HG03565 (cell line): ENCODE measurements at regions not wholly inside any gene's neighbourhood (a gene's known extent, or its start where the extent isn't known, plus 50 kb on each side); places are given as distances from the start of the nearest gene placed in this dataset.
"Not testable (repeated sequence)": the region's sequence is repeated elsewhere in the genome, so short reads cannot be mapped to it uniquely, and the experiment has no call there.

Source experiments
- ATAC-seq: cut with Tn5 transposase; IDR thresholded peaks from one replicate; pipeline ENCODE4 v1.9.1; 2021; ENCODE audit warnings: mild to moderate bottlenecking, moderate library complexity; ENCODE audit not compliant: unreplicated experiment

GRCh38 chr6:142016666-142017065, 116.1 kb upstream of the GJE1 start:
- not testable (repeated sequence) for ATAC-seq

- ATAC-seq: not testable (repeated sequence)
Observed at GRCh38 chr6:142015463-142015862, 117.3 kb upstream of the GJE1 start.

GRCh38 chr6:142015011-142015410, 117.7 kb upstream of the GJE1 start:
- ATAC-seq: no peak

GRCh38 chr6:142014515-142014914, 118.2 kb upstream of the GJE1 start:
- no peak for ATAC-seq

GRCh38 chr6:142013875-142014495, 118.7 kb upstream of the GJE1 start:
- ATAC-seq: no peak

- peak; percentile 94 for ATAC-seq
Observed at GRCh38 chr6:142013287-142013686, 119.4 kb upstream of the GJE1 start.

- no peak for ATAC-seq
Observed at GRCh38 chr6:142011775-142012174, 121.0 kb upstream of the GJE1 start.

GRCh38 chr6:142011156-142011555, 121.6 kb upstream of the GJE1 start:
- ATAC-seq: no peak

GRCh38 chr6:142009647-142010046, 123.1 kb upstream of the GJE1 start:
- no peak for ATAC-seq

GRCh38 chr6:142008781-142009180, 123.9 kb upstream of the GJE1 start:
- no peak for ATAC-seq

GRCh38 chr6:142008016-142008735, 124.5 kb upstream of the GJE1 start:
- no peak for ATAC-seq

- ATAC-seq: no peak
Observed at GRCh38 chr6:142005021-142005420, 127.7 kb upstream of the GJE1 start.

GRCh38 chr6:142002825-142003405, 129.8 kb upstream of the GJE1 start:
- no peak for ATAC-seq

GRCh38 chr6:141996823-141997222, 135.9 kb upstream of the GJE1 start:
- no peak for ATAC-seq

GRCh38 chr6:141992109-141992508, 140.6 kb upstream of the GJE1 start:
- no peak for ATAC-seq

- ATAC-seq: no peak
Observed at GRCh38 chr6:141990840-141991239, 141.9 kb upstream of the GJE1 start.

- ATAC-seq: no peak
Observed at GRCh38 chr6:141989706-141989959, 143.1 kb upstream of the GJE1 start.

GRCh38 chr6:141988954-141989705, 143.6 kb upstream of the GJE1 start:
- ATAC-seq: peak; percentile 85

GRCh38 chr6:141988327-141988726, 144.4 kb upstream of the GJE1 start:
- no peak for ATAC-seq

- no peak for ATAC-seq
Observed at GRCh38 chr6:141986457-141986856, 146.3 kb upstream of the GJE1 start.

GRCh38 chr6:141981190-141981589, 151.5 kb upstream of the GJE1 start:
- no peak for ATAC-seq

GRCh38 chr6:141977782-141978181, 154.9 kb upstream of the GJE1 start:
- ATAC-seq: no peak
